Cardiac fibroblast (primary cell): ENCODE measurements at regions not wholly inside any gene's neighbourhood (a gene's known extent, or its start where the extent isn't known, plus 50 kb on each side); places are given as distances from the start of the nearest gene placed in this dataset.
"Not testable (repeated sequence)": the region's sequence is repeated elsewhere in the genome, so short reads cannot be mapped to it uniquely, and the experiment has no call there.

Source experiments
- DNase-seq, 2 donors: peaks; one replicate each; pipeline versions ENCODE4 v3.0.0 to v3.0.0-alpha.2; 2010; ENCODE audit warnings: low read depth in 2 of 2
- H3K4me3 ChIP-seq, 2 donors: replicated peaks in 1 of 2; 1 replicate in 1 of 2; 2 replicates in 1 of 2; pipeline ENCODE4 v1.5.1; 2011; ENCODE audit warnings: low read depth in 2 of 2, low read length in 2 of 2, mild to moderate bottlenecking in 2 of 2, moderate library complexity in 1 of 2
- TF ChIP-seq, protein P1 (sequence below): IDR thresholded peaks from one replicate; pipeline ENCODE4 v1.5.1; 2011; ENCODE audit warnings: low read depth, mild to moderate bottlenecking, low read length, inconsistent platforms

DNA sequence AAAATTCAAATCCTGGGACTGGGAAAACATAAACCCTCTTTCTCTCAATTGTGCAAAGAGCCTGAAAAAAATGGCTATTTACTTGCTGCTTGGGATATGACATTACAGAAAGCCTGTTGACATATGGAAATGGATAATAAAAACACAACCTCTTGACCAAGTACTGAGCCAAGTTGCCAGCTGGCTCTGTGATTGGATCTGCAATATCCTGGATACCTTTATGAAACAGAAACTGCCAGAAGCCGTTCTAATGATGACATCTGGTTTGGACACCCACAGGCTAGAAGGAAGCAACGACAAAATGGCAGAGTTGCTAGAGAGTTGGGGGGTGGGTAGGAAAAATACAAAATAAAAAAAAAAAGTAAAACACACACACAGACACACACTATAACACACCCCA is 481.4 kb downstream of the FAT4 start:
- DNase-seq: no peak
- TF ChIP-seq, protein P1, sequence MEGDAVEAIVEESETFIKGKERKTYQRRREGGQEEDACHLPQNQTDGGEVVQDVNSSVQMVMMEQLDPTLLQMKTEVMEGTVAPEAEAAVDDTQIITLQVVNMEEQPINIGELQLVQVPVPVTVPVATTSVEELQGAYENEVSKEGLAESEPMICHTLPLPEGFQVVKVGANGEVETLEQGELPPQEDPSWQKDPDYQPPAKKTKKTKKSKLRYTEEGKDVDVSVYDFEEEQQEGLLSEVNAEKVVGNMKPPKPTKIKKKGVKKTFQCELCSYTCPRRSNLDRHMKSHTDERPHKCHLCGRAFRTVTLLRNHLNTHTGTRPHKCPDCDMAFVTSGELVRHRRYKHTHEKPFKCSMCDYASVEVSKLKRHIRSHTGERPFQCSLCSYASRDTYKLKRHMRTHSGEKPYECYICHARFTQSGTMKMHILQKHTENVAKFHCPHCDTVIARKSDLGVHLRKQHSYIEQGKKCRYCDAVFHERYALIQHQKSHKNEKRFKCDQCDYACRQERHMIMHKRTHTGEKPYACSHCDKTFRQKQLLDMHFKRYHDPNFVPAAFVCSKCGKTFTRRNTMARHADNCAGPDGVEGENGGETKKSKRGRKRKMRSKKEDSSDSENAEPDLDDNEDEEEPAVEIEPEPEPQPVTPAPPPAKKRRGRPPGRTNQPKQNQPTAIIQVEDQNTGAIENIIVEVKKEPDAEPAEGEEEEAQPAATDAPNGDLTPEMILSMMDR: no peak
- H3K4me3 ChIP-seq: no peak overlapping the region

DNA sequence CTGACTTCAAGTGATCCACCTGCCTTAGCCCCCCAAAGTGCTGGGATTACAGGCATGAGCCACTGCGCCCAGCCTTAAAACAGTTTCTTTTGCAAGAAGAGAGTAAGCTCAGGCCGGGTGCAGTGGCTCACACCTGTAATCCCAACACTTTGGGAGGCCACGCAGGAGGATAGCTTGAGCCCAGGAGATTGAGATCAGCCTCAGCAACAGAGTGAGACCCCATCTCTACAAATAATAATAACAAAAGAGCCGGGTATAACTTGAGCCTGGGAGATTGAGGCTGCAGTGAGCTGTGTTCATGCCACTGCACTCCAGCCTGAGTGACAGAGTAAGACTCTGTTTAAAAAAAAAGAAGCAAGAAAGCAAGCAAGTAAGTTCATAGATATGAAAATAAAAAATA is 482.9 kb downstream of the FAT4 start:
- not testable (repeated sequence) for H3K4me3 ChIP-seq, DNase-seq

DNA sequence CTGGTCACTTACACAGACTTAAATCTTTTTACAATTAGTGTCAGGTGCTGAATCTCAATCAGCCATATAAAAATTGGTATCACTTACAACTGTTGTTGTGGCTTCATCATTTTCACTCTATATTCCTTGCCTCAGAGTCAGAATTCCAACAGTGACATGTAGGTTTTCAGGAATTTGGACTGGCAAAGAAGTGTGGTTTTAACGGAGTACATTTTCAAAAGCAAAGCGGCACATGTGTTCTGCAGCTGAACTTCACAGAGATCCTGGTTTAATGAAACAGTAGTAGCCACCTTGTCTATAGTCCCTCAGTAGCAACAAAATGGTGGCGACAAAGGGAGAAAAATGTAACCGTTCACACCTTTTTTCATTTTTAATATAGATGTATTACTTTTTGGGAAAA is 486.6 kb downstream of the FAT4 start:
- TF ChIP-seq, protein P1: no peak
- H3K4me3 ChIP-seq: no peak overlapping the region
- no peak for DNase-seq

DNA sequence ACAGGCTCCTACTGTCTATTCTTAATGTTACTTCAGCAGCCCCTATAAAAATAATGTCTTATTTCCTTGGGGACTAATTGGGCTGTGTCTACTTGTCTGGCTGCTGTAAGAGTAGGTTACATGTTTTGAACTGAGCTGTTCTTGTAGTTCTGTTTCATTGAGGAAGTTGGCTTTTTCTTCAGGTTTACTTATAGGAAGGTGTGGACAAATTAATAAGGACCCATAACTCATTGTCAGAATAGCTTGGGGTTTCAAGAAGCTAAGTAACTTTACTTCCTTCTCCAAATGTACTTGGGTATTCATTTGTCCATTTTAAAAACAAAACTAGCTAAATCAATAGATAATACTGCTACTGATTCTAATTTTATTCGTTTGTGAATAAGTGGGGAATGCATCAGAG is 487.2 kb downstream of the FAT4 start:
- TF ChIP-seq, protein P1: no peak
- H3K4me3 ChIP-seq: no peak overlapping the region
- DNase-seq: no peak

DNA sequence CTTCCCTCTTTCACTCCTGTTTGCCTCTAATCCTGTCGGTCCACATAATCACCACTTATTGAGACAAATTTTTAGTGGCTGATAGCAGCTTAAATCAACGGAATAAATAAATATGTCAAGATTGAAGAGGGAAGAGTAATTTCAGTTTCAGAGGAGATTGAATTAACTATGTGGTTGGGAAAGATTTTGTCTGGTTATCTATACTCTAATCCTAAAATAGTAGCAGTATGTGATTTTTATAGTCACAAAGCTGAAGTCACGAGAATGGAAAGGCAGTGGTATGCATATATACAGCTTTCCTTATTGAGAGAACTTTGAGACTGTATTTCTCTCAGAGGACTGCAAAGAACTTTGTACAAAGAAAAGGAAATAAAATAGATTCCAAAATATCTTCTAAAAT is 493.3 kb downstream of the FAT4 start:
- no peak for DNase-seq
- H3K4me3 ChIP-seq: no peak overlapping the region
- TF ChIP-seq, protein P1: no peak

DNA sequence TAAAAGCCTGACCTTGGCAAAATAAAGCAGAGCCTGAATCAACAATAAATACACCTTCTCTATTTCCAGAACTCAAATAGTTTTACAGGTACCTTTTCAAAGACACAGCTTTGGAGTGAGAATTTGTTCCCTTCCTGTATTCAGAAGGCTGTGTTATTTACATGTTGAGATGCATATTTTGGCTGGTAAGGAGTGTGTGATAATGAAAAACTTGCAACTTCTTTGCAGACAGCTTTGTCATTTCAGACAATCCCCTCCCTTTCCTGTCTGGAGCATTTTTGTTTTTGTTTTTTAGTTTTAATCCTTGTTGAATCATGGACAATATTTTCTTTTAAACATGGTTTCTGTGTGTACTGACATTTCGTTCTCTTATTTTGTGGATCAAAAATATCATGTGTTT is 493.8 kb downstream of the FAT4 start:
- H3K4me3 ChIP-seq: no peak overlapping the region
- DNase-seq: peak in 1 of 2 donors; percentile 27
- TF ChIP-seq, protein P1: no peak

DNA sequence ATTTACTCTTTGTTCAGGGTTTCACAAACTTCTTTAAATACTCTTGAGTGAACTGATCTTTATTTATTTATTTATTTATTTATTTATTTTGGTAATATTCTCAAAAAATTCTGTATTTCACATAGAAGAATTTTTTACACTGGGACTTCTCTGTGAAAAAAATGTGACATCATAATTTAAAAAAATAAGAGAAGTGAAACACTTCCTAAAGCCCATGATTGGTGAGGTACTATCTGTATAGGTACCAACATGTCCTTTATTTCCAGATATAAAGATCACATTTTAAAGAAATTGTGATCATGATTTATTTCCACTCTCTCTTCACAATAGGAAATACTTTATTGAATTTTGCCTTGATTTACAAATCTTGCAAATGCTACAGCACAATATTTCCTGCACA is 497.1 kb downstream of the FAT4 start:
- H3K4me3 ChIP-seq: no peak overlapping the region
- TF ChIP-seq, protein P1: no peak
- no peak for DNase-seq
